HCT116 (cell line): ENCODE measurements at regions not wholly inside any gene's neighbourhood (a gene's known extent, or its start where the extent isn't known, plus 50 kb on each side); places are given as distances from the start of the nearest gene placed in this dataset.

ENCODE experiments used
- ATAC-seq: fragments of 200-7000 bp; cut with Tn5 transposase; 2 replicates; pipeline ENCODE4 v1.9.1; 2020; ENCODE audit warnings: mild to moderate bottlenecking, moderate library complexity
- BruUV-seq: library from RNA; stranded (reverse); fragments of 400-500 nt; replicated peaks from 2 replicates; lab custom pipeline; 2021; lab: Mats Ljungman, UMichigan
- CTCF ChIA-PET: fragments of 300-600 bp; sonication (Branson Sonifier 250); formaldehyde crosslinking; loops from one replicate; lab custom pipeline; 2021; ENCODE audit warnings: antibody characterized with exemption; lab: Charles Lee
- POLR2A ChIA-PET: fragments of 300-600, 350-600 bp; sonication (Branson Sonifier 250); formaldehyde crosslinking; loops from one replicate; lab custom pipeline; 2021; ENCODE audit warnings: antibody characterized with exemption; lab: Charles Lee
- RAD21 ChIA-PET, 2 experiments: fragments of 300-600 bp; sonication (Branson Sonifier 250); formaldehyde crosslinking; loops; one replicate each; lab custom pipeline; 2023; ENCODE audit warnings: low total read pairs in 2 of 2; ENCODE audit not compliant: uncharacterized antibody in 2 of 2, unreplicated experiment in 2 of 2, low non-redundant PET in 1 of 2; lab: Charles Lee
- DNase-seq: peaks from one replicate; pipeline ENCODE4 v3.0.0-alpha.2; 2010; ENCODE audit warnings: low read depth, low spot score
- H2AFZ ChIP-seq: fragments of 200-600 bp; shearing (Covaris generic), sonication (generic); 2 replicates; pipeline ENCODE4 v1.6.1; 2017; ENCODE audit warnings: low read depth, mixed run types, mixed read lengths, antibody characterized with exemption, low read length; ENCODE audit not compliant: poor library complexity, severe bottlenecking
- H3K27ac ChIP-seq: 2 replicates; pipeline ENCODE4 v1.5.1; 2012; ENCODE audit warnings: low read depth, low read length
- H3K27me3 ChIP-seq: fragments of 200-600 bp; sonication (generic); 2 replicates; pipeline ENCODE4 v1.6.1; 2016; ENCODE audit warnings: mixed run types, low read length, mixed read lengths; ENCODE audit not compliant: insufficient read depth
- H3K36me3 ChIP-seq, 2 experiments: fragments of 200-500 bp in 1 of 2; fragments of 200-600 bp in 1 of 2; sonication (Bioruptor generic) in 1 of 2; sonication (generic) in 1 of 2; 2 replicates each; pipeline versions ENCODE4 v1.5.1 to v1.6.1; 2014 to 2016; ENCODE audit warnings: low read length in 2 of 2, inconsistent platforms in 1 of 2, mixed read lengths in 1 of 2, mixed run types in 1 of 2; ENCODE audit not compliant: insufficient read depth in 2 of 2, control insufficient read depth in 1 of 2
- H3K4me1 ChIP-seq, 2 experiments: fragments of 200-600 bp in 1 of 2; sonication (generic) in 1 of 2; 2 replicates each; pipeline versions ENCODE4 v1.5.1 to v1.6.1; 2012 to 2017; ENCODE audit warnings: low read length in 2 of 2, inconsistent platforms in 1 of 2, mild to moderate bottlenecking in 1 of 2, mixed read lengths in 1 of 2, mixed run types in 1 of 2, moderate library complexity in 1 of 2; ENCODE audit not compliant: insufficient read depth in 2 of 2, control insufficient read depth in 1 of 2
- H3K4me2 ChIP-seq: fragments of 200-600 bp; sonication (generic); 2 replicates; pipeline ENCODE4 v1.6.1; 2017; ENCODE audit warnings: mixed run types, low read length, mixed read lengths
- H3K4me3 ChIP-seq, 2 experiments: fragments of 200-600 bp in 1 of 2; sonication (generic) in 1 of 2; replicated peaks in 1 of 2; 2 replicates each; pipeline ENCODE4 v1.5.1; 2011 to 2016; ENCODE audit warnings: low read length in 2 of 2, control low read depth in 1 of 2, low read depth in 1 of 2, mild to moderate bottlenecking in 1 of 2, mixed read lengths in 1 of 2, mixed run types in 1 of 2
- H3K79me2 ChIP-seq: fragments of 200-600 bp; sonication (generic); 2 replicates; pipeline ENCODE4 v1.6.1; 2017; ENCODE audit warnings: mild to moderate bottlenecking, mixed run types, low read length, moderate library complexity, mixed read lengths; ENCODE audit not compliant: insufficient read depth
- H3K9ac ChIP-seq: fragments of 200-600 bp; sonication (generic); 2 replicates; pipeline ENCODE4 v1.6.1; 2016; ENCODE audit warnings: low read length, mixed read lengths
- H3K9me2 ChIP-seq: fragments of 200-600 bp; sonication (generic), shearing (Covaris generic); 2 replicates; pipeline ENCODE4 v1.6.1; 2017; ENCODE audit warnings: mixed run types, mild to moderate bottlenecking, moderate library complexity; ENCODE audit not compliant: insufficient read depth
- H3K9me3 ChIP-seq, 2 experiments: fragments of 200-500 bp in 1 of 2; fragments of 200-600 bp in 1 of 2; sonication (Bioruptor generic) in 1 of 2; sonication (generic) in 1 of 2; 2 replicates each; pipeline ENCODE4 v1.6.1; 2014 to 2017; ENCODE audit warnings: low read length in 2 of 2, mixed read lengths in 2 of 2, inconsistent platforms in 1 of 2, low read depth in 1 of 2, mild to moderate bottlenecking in 1 of 2, mixed run types in 1 of 2, moderate library complexity in 1 of 2; ENCODE audit not compliant: control insufficient read depth in 1 of 2, insufficient read depth in 1 of 2
- H4K20me1 ChIP-seq: fragments of 200-600 bp; sonication (generic), shearing (Covaris generic); 2 replicates; pipeline ENCODE4 v1.6.1; 2017; ENCODE audit warnings: mixed run types, mild to moderate bottlenecking, moderate library complexity; ENCODE audit not compliant: insufficient read depth
- CEBPB ChIP-seq: IDR thresholded peaks from 2 replicates; pipeline ENCODE4 v1.6.1; 2012; ENCODE audit warnings: low read depth
- EZH2 ChIP-seq: fragments of 200-600 bp; sonication (generic); IDR thresholded peaks from 2 replicates; pipeline ENCODE4 v1.6.1; 2017; ENCODE audit warnings: antibody characterized with exemption, mixed run types
- EZH2phosphoT487 ChIP-seq: fragments of 200-600 bp; IDR thresholded peaks from 2 replicates; pipeline ENCODE4 v1.6.1; 2018; ENCODE audit warnings: antibody characterized with exemption, borderline replicate concordance
- FOSL1 ChIP-seq: IDR thresholded peaks from 2 replicates; pipeline ENCODE4 v1.6.1; 2012; ENCODE audit warnings: low read depth
- JUND ChIP-seq: IDR thresholded peaks from 2 replicates; pipeline ENCODE4 v1.6.1; 2012
- SIN3A ChIP-seq: IDR thresholded peaks from 2 replicates; pipeline ENCODE4 v1.6.1; 2012; ENCODE audit warnings: low read depth
- SP1 ChIP-seq: IDR thresholded peaks from 2 replicates; pipeline ENCODE4 v1.6.1; 2012; ENCODE audit warnings: low read depth
- SRF ChIP-seq: IDR thresholded peaks from 2 replicates; pipeline ENCODE4 v1.6.1; 2012; ENCODE audit warnings: low read depth
- YY1 ChIP-seq: IDR thresholded peaks from 2 replicates; pipeline ENCODE4 v1.6.1; 2011; ENCODE audit warnings: low read length, low read depth, moderate library complexity, mild to moderate bottlenecking; ENCODE audit not compliant: insufficient replicate concordance; ENCODE audit errors: extremely low read depth
- ZNF274 ChIP-seq: fragments of 200-500 bp; sonication (Bioruptor generic); IDR thresholded peaks from 2 replicates; pipeline ENCODE4 v1.6.1; 2014; ENCODE audit warnings: mild to moderate bottlenecking, low read depth, low read length, inconsistent platforms
- intact Hi-C: fragments of 100-400 bp; cut with micrococcal nuclease; formaldehyde crosslinking; loops from 2 replicates; pipeline ENCODE4 v1.10.0; 2022
- TF ChIP-seq, protein P1 (sequence below): IDR thresholded peaks from 2 replicates; pipeline ENCODE4 v1.6.1; 2012; ENCODE audit warnings: low read depth
- TF ChIP-seq, protein P2 (sequence below): IDR thresholded peaks from 2 replicates; pipeline ENCODE4 v1.6.1; 2011; ENCODE audit warnings: mild to moderate bottlenecking, low read length, moderate library complexity; ENCODE audit not compliant: insufficient replicate concordance; ENCODE audit errors: extremely low read depth
- TF ChIP-seq, protein P3 (sequence below): IDR thresholded peaks from 2 replicates; pipeline ENCODE4 v1.6.1; 2012
- TF ChIP-seq, protein P4 (sequence below), 3 experiments: fragments of 200-600 bp in 1 of 3; sonication (generic) in 1 of 3; IDR thresholded peaks in 2 of 3; conservative IDR thresholded peaks in 1 of 3; 2 replicates each; pipeline ENCODE4 v1.5.1; 2012 to 2017; ENCODE audit warnings: low read depth in 2 of 3, low read length in 2 of 3, antibody characterized with exemption in 1 of 3, borderline replicate concordance in 1 of 3, control low read depth in 1 of 3, mild to moderate bottlenecking in 1 of 3, mixed read lengths in 1 of 3, mixed run types in 1 of 3, moderate library complexity in 1 of 3; ENCODE audit not compliant: insufficient read depth in 1 of 3

DNA sequence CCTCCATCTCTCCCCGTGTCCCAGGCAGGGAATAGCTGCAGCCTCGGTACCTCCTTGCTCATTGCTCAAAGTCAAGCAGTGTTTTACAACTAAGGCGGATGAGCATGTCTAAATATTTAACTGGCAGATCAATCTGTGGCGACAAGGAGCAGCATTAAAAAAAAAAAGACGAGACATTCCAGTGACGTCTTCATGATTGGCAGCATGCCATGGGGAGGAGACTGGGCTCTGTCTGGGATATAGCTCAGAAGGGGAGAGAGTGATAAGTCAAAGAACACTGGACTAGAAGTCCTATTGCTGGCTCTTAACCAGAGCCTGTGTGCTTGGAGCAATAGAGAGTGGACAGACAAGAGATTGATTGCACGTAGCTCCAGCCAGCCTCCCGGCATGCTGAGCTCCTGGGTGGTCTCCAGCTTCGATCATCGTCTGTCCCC is 287.5 kb upstream of the PODXL start:
- H3K27me3 ChIP-seq = peaks cover 51% of the 10 kb centered on the region
- ChIA-PET RAD21 (no interaction called here), CTCF (interaction anchor here (1.4 kb wide), 1 partner anchor 15 kb away, joined by 4 read pairs; no protein-coding TSS in a partner anchor), POLR2A (no interaction called here)
- H3K9ac ChIP-seq = no peak overlapping the region
- no peaks in the 10 kb centered on the region for H3K4me1 ChIP-seq
- no peaks in the 10 kb centered on the region for H4K20me1 ChIP-seq
- H3K9me3 ChIP-seq = no peaks in the 10 kb centered on the region
- no peaks in the 10 kb centered on the region for H3K36me3 ChIP-seq
- H3K79me2 ChIP-seq = no peaks in the 10 kb centered on the region
- DNase-seq (no peak), ATAC-seq (no peak)
- TF ChIP-seq SP1 (no peak), ZNF274 (no peak), EZH2phosphoT487 (no peak), YY1 (no peak), EZH2 (no peak), SRF (no peak), CEBPB (no peak), JUND (no peak), SIN3A (no peak), FOSL1 (no peak)
- TF ChIP-seq, protein P1, sequence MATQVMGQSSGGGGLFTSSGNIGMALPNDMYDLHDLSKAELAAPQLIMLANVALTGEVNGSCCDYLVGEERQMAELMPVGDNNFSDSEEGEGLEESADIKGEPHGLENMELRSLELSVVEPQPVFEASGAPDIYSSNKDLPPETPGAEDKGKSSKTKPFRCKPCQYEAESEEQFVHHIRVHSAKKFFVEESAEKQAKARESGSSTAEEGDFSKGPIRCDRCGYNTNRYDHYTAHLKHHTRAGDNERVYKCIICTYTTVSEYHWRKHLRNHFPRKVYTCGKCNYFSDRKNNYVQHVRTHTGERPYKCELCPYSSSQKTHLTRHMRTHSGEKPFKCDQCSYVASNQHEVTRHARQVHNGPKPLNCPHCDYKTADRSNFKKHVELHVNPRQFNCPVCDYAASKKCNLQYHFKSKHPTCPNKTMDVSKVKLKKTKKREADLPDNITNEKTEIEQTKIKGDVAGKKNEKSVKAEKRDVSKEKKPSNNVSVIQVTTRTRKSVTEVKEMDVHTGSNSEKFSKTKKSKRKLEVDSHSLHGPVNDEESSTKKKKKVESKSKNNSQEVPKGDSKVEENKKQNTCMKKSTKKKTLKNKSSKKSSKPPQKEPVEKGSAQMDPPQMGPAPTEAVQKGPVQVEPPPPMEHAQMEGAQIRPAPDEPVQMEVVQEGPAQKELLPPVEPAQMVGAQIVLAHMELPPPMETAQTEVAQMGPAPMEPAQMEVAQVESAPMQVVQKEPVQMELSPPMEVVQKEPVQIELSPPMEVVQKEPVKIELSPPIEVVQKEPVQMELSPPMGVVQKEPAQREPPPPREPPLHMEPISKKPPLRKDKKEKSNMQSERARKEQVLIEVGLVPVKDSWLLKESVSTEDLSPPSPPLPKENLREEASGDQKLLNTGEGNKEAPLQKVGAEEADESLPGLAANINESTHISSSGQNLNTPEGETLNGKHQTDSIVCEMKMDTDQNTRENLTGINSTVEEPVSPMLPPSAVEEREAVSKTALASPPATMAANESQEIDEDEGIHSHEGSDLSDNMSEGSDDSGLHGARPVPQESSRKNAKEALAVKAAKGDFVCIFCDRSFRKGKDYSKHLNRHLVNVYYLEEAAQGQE = no peak
- TF ChIP-seq, protein P2, sequence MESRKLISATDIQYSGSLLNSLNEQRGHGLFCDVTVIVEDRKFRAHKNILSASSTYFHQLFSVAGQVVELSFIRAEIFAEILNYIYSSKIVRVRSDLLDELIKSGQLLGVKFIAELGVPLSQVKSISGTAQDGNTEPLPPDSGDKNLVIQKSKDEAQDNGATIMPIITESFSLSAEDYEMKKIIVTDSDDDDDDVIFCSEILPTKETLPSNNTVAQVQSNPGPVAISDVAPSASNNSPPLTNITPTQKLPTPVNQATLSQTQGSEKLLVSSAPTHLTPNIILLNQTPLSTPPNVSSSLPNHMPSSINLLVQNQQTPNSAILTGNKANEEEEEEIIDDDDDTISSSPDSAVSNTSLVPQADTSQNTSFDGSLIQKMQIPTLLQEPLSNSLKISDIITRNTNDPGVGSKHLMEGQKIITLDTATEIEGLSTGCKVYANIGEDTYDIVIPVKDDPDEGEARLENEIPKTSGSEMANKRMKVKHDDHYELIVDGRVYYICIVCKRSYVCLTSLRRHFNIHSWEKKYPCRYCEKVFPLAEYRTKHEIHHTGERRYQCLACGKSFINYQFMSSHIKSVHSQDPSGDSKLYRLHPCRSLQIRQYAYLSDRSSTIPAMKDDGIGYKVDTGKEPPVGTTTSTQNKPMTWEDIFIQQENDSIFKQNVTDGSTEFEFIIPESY = no peak
- TF ChIP-seq, protein P3, sequence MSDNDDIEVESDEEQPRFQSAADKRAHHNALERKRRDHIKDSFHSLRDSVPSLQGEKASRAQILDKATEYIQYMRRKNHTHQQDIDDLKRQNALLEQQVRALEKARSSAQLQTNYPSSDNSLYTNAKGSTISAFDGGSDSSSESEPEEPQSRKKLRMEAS = no peak
- TF ChIP-seq, protein P4, sequence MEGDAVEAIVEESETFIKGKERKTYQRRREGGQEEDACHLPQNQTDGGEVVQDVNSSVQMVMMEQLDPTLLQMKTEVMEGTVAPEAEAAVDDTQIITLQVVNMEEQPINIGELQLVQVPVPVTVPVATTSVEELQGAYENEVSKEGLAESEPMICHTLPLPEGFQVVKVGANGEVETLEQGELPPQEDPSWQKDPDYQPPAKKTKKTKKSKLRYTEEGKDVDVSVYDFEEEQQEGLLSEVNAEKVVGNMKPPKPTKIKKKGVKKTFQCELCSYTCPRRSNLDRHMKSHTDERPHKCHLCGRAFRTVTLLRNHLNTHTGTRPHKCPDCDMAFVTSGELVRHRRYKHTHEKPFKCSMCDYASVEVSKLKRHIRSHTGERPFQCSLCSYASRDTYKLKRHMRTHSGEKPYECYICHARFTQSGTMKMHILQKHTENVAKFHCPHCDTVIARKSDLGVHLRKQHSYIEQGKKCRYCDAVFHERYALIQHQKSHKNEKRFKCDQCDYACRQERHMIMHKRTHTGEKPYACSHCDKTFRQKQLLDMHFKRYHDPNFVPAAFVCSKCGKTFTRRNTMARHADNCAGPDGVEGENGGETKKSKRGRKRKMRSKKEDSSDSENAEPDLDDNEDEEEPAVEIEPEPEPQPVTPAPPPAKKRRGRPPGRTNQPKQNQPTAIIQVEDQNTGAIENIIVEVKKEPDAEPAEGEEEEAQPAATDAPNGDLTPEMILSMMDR (IDR thresholded peaks at IDR 0.05 in 2 of 3, conservative IDR thresholded peaks at IDR 0.05 in 1 of 3; ENCODE audit: borderline replicate concordance in 1 of 3, insufficient read depth in 1 of 3, low read depth in 2 of 3, low read length in 2 of 3) = no peak
- no peak overlapping the region for H3K4me3 ChIP-seq
- H3K4me2 ChIP-seq = no peak overlapping the region
- no TSS peak for BruUV-seq
- no peak overlapping the region for H3K27ac ChIP-seq
- intact Hi-C loops = no loop called here
- H3K9me2 ChIP-seq = no peaks in the 10 kb centered on the region
- no peak overlapping the region for H2AFZ ChIP-seq
